Ammon's horn (tissue), 1 donor: ENCODE measurements at regions not wholly inside any gene's neighbourhood (a gene's known extent, or its start where the extent isn't known, plus 50 kb on each side); places are given as distances from the start of the nearest gene placed in this dataset.
A peak's percentile ranks its signal among the peaks of the same experiment; 100 is the strongest.

Experiments used
- DNase-seq: peaks from one replicate; pipeline ENCODE4 v3.0.0-alpha.2; 2016; ENCODE audit warnings: low spot score

DNA sequence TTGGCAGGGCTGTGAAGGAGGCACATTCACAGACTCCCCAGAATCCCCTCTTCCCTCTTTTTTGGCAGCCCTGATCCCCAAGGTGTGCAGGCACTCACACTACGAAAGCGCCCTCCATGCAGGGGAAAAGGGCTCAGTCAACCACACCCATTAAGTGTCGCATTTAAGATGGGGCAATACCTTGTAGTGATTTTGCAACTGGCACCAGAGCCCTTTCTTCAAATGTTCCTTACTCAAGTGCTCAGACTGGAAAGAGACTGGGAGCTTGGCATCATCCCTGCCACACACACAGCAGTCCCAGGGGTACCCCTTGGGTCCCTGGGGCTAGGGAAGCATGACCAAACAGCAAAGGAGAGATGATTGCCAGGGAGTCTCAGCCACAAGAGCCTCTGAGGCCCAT lies 190.1 kb downstream of the HAUS1 start:
- DNase-seq: no peak

- no peak for DNase-seq
Measured at GRCh38 chr18:46294751-46295150, 190.6 kb downstream of the HAUS1 start.

- no peak for DNase-seq
Measured at GRCh38 chr18:46295416-46295815, 191.2 kb downstream of the HAUS1 start.

- no peak for DNase-seq
Measured at GRCh38 chr18:46296656-46297055, 192.5 kb downstream of the HAUS1 start.

- DNase-seq: no peak
Measured at GRCh38 chr18:46297124-46297523, 192.9 kb downstream of the HAUS1 start.

- no peak for DNase-seq
Measured at GRCh38 chr18:46297621-46298020, 193.4 kb downstream of the HAUS1 start.

GRCh38 chr18:46298511-46298910 lies 194.3 kb downstream of the HAUS1 start:
- no peak for DNase-seq

- no peak for DNase-seq
Measured at GRCh38 chr18:46299465-46300008, 195.4 kb downstream of the HAUS1 start.

DNA sequence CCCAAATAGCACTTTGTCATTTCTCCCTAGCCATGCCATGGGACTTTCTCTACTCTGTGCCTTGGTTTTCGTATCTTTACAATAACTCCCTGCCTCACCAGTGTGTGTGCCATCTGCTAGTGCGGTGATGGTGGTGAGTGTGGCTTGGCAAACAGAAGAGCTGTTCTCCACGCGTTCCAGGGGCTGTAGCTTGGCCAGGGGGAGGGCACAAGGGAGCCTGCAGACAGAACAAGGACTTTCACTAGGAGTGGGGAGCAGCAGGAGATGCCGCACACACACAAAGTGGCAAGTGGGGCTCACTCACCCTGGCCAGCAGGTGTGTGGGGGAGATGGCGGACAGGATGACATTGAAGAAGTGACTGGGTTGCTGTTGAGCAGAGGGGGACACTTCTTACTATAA lies 196.9 kb downstream of the HAUS1 start:
- DNase-seq: peak; percentile 25

- no peak for DNase-seq
Measured at GRCh38 chr18:46301571-46301970, 197.4 kb downstream of the HAUS1 start.

GRCh38 chr18:46302528-46303485 lies 198.6 kb downstream of the HAUS1 start:
- DNase-seq: no peak

DNA sequence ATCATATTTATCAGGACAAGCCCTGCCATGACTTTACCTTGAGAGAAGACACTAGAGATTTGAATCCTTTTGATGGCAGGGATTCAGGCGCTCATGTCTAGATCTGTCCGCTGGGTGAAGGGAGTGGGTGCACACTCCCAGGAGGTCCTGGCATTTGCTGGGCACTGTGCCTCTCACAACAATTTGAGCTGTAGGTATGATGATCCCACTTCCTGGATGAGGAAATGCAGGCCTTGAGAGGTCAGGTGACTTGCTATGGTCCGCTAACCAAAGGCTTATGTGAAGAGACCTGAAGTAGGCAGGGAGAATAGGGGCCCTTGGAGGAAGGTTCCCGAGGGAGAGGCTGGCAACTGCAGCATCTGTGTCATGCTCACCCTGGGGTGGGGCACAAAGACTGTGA lies 206.1 kb downstream of the HAUS1 start:
- DNase-seq: no peak

GRCh38 chr18:46310675-46311345 lies 206.6 kb downstream of the HAUS1 start:
- DNase-seq: no peak

GRCh38 chr18:46311491-46311890 lies 207.3 kb downstream of the HAUS1 start:
- DNase-seq: no peak

GRCh38 chr18:46312221-46312620 lies 208.0 kb downstream of the HAUS1 start:
- no peak for DNase-seq

GRCh38 chr18:46313521-46313920 lies 209.3 kb downstream of the HAUS1 start:
- no peak for DNase-seq

DNA sequence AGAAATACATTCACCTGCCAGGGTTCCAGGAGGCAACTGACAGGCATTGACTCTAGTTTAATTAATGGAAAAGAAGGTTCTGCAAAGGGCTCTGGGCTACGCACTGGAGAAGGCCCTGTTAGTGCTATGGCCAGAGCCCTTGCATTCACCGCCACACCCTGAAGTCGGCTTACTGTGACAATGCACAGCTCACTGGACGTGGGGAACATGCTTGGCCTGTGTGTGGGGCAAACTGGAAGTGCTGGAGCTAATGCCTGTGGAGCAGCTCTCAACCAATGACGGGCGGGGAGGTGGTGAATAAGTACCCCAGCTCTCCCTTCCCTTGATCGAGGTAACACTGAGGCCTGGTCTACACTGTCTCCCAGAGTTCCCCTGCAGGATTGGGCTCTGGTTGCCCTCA lies 209.8 kb downstream of the HAUS1 start:
- no peak for DNase-seq

DNA sequence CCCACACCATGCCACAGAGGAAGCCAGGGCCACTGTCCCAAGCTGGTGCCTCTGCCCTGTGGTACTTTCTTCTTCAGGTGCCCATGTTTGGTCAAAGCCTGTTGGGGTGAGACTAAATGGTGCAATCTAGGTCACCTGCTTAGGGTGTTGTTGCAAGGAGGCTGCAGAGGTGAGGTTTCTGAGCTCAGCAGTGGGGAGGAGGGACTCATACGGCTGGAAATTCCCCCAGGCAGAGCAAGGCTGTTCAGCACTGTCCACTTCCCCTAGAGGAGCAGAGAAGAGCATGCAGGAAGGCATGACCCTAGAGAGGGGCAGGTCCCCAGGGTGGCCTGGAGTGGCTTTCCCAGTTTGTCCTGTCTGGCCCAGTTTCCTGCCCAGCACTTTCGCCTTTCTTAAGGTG lies 211.0 kb downstream of the HAUS1 start:
- no peak for DNase-seq

- no peak for DNase-seq
Measured at GRCh38 chr18:46318356-46318755, 214.2 kb downstream of the HAUS1 start.

DNA sequence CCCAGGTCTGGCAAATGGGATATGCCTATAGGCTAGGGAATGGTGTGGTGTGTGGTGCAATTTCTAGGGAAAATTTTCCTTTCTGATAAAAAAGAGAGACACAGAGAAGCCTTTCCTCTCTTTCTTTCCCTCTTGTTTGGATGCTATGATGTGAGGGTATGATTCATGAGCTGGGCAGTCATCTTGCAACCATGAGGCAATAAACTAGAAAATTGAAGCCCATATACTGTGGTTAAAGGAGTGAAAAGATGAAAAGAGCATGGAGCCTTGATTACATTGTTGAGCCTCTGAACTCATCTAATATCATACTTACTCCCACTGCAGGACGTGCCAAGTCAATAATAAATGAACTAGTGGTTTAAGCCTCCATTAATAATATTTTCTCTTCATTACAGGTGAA lies 215.6 kb downstream of the HAUS1 start:
- DNase-seq: no peak

- DNase-seq: no peak
Measured at GRCh38 chr18:46320297-46320696, 216.1 kb downstream of the HAUS1 start.

DNA sequence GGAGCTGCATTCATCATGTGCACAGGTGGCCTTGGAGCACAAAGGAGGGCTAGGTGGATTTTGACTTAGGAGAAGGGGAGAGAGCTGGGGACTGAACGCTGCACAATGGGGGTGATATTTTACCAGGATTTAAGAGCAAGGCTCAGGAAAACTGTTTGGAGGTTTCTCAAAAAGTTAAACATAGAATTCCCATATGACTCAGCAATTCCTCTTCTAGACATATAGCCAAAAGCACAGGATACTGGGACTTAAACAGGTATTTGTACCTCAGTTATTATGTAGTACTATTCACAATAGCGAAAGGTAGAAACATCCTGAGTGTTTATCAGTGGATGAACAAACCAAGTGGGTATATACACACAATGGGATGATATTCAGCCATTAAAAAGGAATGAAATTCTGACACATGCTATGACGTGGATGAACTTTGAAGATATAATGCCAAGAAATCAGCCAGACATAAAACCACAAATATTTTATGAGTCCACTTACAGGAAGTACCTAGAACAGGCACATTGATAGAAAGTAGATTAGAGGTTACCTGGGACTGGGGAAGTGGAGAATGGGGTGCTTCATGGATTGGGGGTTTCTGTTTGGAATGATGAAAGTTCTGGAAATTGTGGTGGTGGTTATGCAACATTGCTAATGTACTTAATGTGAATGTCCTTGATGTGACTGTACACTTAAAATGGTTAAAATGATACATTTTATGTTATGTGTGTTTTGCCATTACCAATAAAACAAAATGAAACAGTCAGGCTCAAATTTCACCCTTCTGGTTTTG lies 216.9 kb downstream of the HAUS1 start:
- no peak for DNase-seq
